H1 (cell line): ENCODE measurements at regions not wholly inside any gene's neighbourhood (a gene's known extent, or its start where the extent isn't known, plus 50 kb on each side); places are given as distances from the start of the nearest gene placed in this dataset.

Source experiments
- CTCF ChIA-PET: fragments of 300-600 bp; sonication (Branson Sonifier 250); formaldehyde crosslinking; loops from one replicate; lab custom pipeline; 2021; ENCODE audit not compliant: partially characterized antibody; lab: Charles Lee
- POLR2A ChIA-PET: fragments of 300-600 bp; sonication (Branson Sonifier 250); formaldehyde crosslinking; loops from one replicate; lab custom pipeline; 2021; ENCODE audit warnings: inconsistent platforms; ENCODE audit not compliant: partially characterized antibody; lab: Charles Lee
- DNase-seq, 2 experiments: peaks; one replicate each; pipeline versions ENCODE4 v3.0.0 to v3.0.0-alpha.2; 2010 to 2022; ENCODE audit warnings: low spot score in 2 of 2, low read depth in 1 of 2, mixed read lengths in 1 of 2
- FAIRE-seq: peaks from 2 replicates; lab custom pipeline; 2011; peaks lifted over from hg19 to GRCh38; lab: Jason Lieb, UNC
- H2AFZ ChIP-seq: 2 replicates; pipeline ENCODE4 v1.8.1; 2012; ENCODE audit warnings: low read length, inconsistent platforms
- H2AK5ac ChIP-seq: 2 replicates; pipeline ENCODE4 v1.6.1; 2013; ENCODE audit warnings: low read depth, low read length
- H2BK120ac ChIP-seq: replicated peaks from 2 replicates; pipeline ENCODE3; 2013; ENCODE audit warnings: low read depth, low read length, inconsistent platforms
- H2BK12ac ChIP-seq: 2 replicates; pipeline ENCODE4 v1.6.1; 2013; ENCODE audit warnings: low read depth, low read length
- H2BK15ac ChIP-seq: 2 replicates; pipeline ENCODE4 v1.6.1; 2013; ENCODE audit warnings: low read length
- H2BK20ac ChIP-seq: 2 replicates; pipeline ENCODE4 v1.6.1; 2013; ENCODE audit warnings: low read length
- H2BK5ac ChIP-seq: 2 replicates; pipeline ENCODE4 v1.6.1; 2013; ENCODE audit warnings: low read depth, low read length
- H3K14ac ChIP-seq: 2 replicates; pipeline ENCODE4 v1.6.1; 2013; ENCODE audit warnings: inconsistent platforms; ENCODE audit not compliant: insufficient read length
- H3K18ac ChIP-seq: 2 replicates; pipeline ENCODE4 v1.6.1; 2013; ENCODE audit warnings: low read length; ENCODE audit errors: extremely low read depth
- H3K23ac ChIP-seq: 2 replicates; pipeline ENCODE4 v1.6.1; 2013; ENCODE audit warnings: inconsistent platforms; ENCODE audit not compliant: insufficient read length
- H3K23me2 ChIP-seq: 2 replicates; pipeline ENCODE4 v1.6.1; 2013; ENCODE audit warnings: low read depth, low read length
- H3K27ac ChIP-seq: 2 replicates; pipeline ENCODE4 v1.6.1; 2011; ENCODE audit warnings: low read depth, low read length, inconsistent platforms
- H3K27me3 ChIP-seq, 4 experiments: replicated peaks in 1 of 4; 1 replicate in 1 of 4; 2 replicates in 3 of 4; pipeline versions ENCODE4 v1.6.1 to v1.8.1; 2011 to 2013; ENCODE audit warnings: low read length in 3 of 4, mild to moderate bottlenecking in 3 of 4, inconsistent platforms in 2 of 4, mixed read lengths in 2 of 4, moderate library complexity in 1 of 4; ENCODE audit not compliant: control insufficient read depth in 3 of 4, insufficient read depth in 3 of 4; ENCODE audit errors: extremely low read depth in 1 of 4
- H3K36me3 ChIP-seq, 4 experiments: 2 replicates each; pipeline versions ENCODE4 v1.6.1 to v1.8.1; 2011 to 2013; ENCODE audit warnings: mild to moderate bottlenecking in 4 of 4, low read length in 3 of 4, moderate library complexity in 2 of 4, control low read depth in 1 of 4, inconsistent platforms in 1 of 4; ENCODE audit not compliant: insufficient read depth in 4 of 4, control insufficient read depth in 2 of 4
- H3K4ac ChIP-seq: replicated peaks from 2 replicates; pipeline ENCODE3; 2013; ENCODE audit warnings: low read length, low read depth, mixed read lengths, inconsistent platforms; ENCODE audit not compliant: insufficient read length
- H3K4me1 ChIP-seq, 4 experiments: replicated peaks in 1 of 4; 1 replicate in 1 of 4; 2 replicates in 3 of 4; pipeline versions ENCODE4 v1.6.1 to v1.8.1; 2011 to 2013; ENCODE audit warnings: low read length in 3 of 4, inconsistent platforms in 2 of 4, mixed read lengths in 1 of 4; ENCODE audit not compliant: insufficient read depth in 4 of 4, control insufficient read depth in 3 of 4
- H3K4me2 ChIP-seq, 2 experiments: 2 replicates each; pipeline versions ENCODE4 v1.6.1 to v1.8.1; 2011 to 2013; ENCODE audit warnings: low read depth in 2 of 2, low read length in 2 of 2, control low read depth in 1 of 2, inconsistent platforms in 1 of 2, mild to moderate bottlenecking in 1 of 2; ENCODE audit not compliant: insufficient read depth in 1 of 2
- H3K4me3 ChIP-seq, 4 experiments: fragments of 200-600, 300-600 bp in 1 of 4; sonication (generic), shearing (Covaris generic), sonication (Bioruptor Twin) in 1 of 4; 2 replicates each; pipeline versions ENCODE4 v1.5.1 to v1.8.1; 2011 to 2016; ENCODE audit warnings: low read length in 4 of 4, low read depth in 3 of 4, control low read depth in 2 of 4, inconsistent platforms in 2 of 4, mild to moderate bottlenecking in 2 of 4, mixed read lengths in 1 of 4, moderate library complexity in 1 of 4; ENCODE audit not compliant: insufficient read depth in 2 of 4; ENCODE audit errors: extremely low read depth in 1 of 4
- H3K56ac ChIP-seq: replicated peaks from 2 replicates; pipeline ENCODE3; 2013; ENCODE audit warnings: low read depth, mild to moderate bottlenecking, mixed read lengths, low read length, inconsistent platforms; ENCODE audit not compliant: insufficient read length
- H3K79me1 ChIP-seq: 2 replicates; pipeline ENCODE4 v1.6.1; 2013; ENCODE audit warnings: low read depth, low read length, control low read depth
- H3K79me2 ChIP-seq, 2 experiments: 2 replicates each; pipeline versions ENCODE4 v1.6.1 to v1.8.1; 2012 to 2013; ENCODE audit warnings: low read length in 2 of 2, mild to moderate bottlenecking in 2 of 2, inconsistent platforms in 1 of 2; ENCODE audit not compliant: insufficient read depth in 2 of 2, control insufficient read depth in 1 of 2
- H3K9ac ChIP-seq, 4 experiments: replicated peaks in 1 of 4; 1 replicate in 1 of 4; 2 replicates in 3 of 4; pipeline versions ENCODE4 v1.6.1 to v1.8.1; 2011 to 2013; ENCODE audit warnings: low read depth in 3 of 4, low read length in 3 of 4, control low read depth in 2 of 4, mild to moderate bottlenecking in 2 of 4, moderate library complexity in 2 of 4, inconsistent platforms in 1 of 4; ENCODE audit errors: extremely low read depth in 1 of 4
- H3K9me3 ChIP-seq, 2 experiments: 2 replicates each; pipeline versions ENCODE4 v1.6.1 to v1.8.1; 2012 to 2013; ENCODE audit warnings: mild to moderate bottlenecking in 2 of 2, moderate library complexity in 2 of 2, control low read depth in 1 of 2, inconsistent platforms in 1 of 2, low read depth in 1 of 2, low read length in 1 of 2, mixed read lengths in 1 of 2; ENCODE audit not compliant: insufficient read depth in 2 of 2
- H4K20me1 ChIP-seq, 2 experiments: replicated peaks in 1 of 2; 2 replicates each; pipeline versions ENCODE3 to v1.8.1; 2011 to 2013; ENCODE audit warnings: inconsistent platforms in 2 of 2, low read length in 2 of 2, mild to moderate bottlenecking in 1 of 2; ENCODE audit not compliant: insufficient read depth in 2 of 2, control insufficient read depth in 1 of 2
- H4K5ac ChIP-seq: 2 replicates; pipeline ENCODE4 v1.6.1; 2013; ENCODE audit warnings: low read length, low read depth, mixed read lengths, inconsistent platforms; ENCODE audit not compliant: insufficient read length
- H4K8ac ChIP-seq: 2 replicates; pipeline ENCODE4 v1.8.0; 2013; ENCODE audit warnings: mild to moderate bottlenecking, moderate library complexity, low read length, inconsistent platforms; ENCODE audit not compliant: insufficient read depth; ENCODE audit errors: extremely low read depth
- H4K91ac ChIP-seq: replicated peaks from 2 replicates; pipeline ENCODE3; 2013; ENCODE audit warnings: low read length, mixed read lengths, inconsistent platforms; ENCODE audit not compliant: insufficient read length
- WGBS, 2 experiments: shearing (Covaris generic) in 1 of 2; methylation state at CpG; one replicate each; pipeline versions ENCODE4 v1.1.6 to v1.1.7; 2013 to 2015; ENCODE audit warnings: low lambda C conversion rate in 2 of 2, mixed read lengths in 2 of 2, inconsistent platforms in 1 of 2, low coverage in 1 of 2, missing lambda C conversion rate in 1 of 2; ENCODE audit not compliant: insufficient replicate concordance in 2 of 2, insufficient coverage in 1 of 2, insufficient read length in 1 of 2; ENCODE audit errors: extremely low coverage in 1 of 2, missing lambda C conversion rate in 1 of 2; 5-methylcytosine and 5-hydroxymethylcytosine counted together
- TF ChIP-seq, protein P1 (sequence below): fragments of 300-600 bp; sonication (generic); IDR thresholded peaks from 2 replicates; pipeline ENCODE4 v1.7.1; 2012; ENCODE audit warnings: low read length, moderate library complexity, mild to moderate bottlenecking, inconsistent platforms; ENCODE audit not compliant: insufficient replicate concordance

DNA sequence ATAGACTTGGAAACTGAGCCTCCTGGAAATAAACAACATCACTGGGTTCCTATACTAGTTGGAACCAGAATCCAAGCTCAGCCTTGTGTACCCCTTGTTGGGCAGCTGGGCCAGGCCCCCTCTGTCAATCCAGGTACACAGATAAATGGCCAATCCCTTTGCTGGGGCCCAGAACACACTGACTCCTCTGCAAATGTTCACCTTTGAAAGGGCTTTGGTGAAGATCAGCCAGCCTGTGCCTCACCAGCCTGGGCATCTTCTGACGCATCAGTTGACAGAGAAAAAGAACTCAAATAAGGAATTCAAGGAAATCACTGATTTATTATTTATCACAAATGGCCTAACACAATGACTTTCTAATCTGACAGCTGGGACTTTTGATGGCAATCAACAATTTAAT lies 1090.2 kb downstream of the BCL11B start:
- DNase-seq (no peak), FAIRE-seq (no peak)
- no peak overlapping the region for H3K56ac ChIP-seq
- H3K14ac ChIP-seq, result no peak overlapping the region
- H2BK5ac ChIP-seq, result no peak overlapping the region
- H3K9me3 ChIP-seq, result no peaks in the 10 kb centered on the region
- ChIA-PET CTCF (interaction anchor here (1.3 kb wide), 1 partner anchor 13 kb away, joined by 3 read pairs; no protein-coding TSS in a partner anchor), POLR2A (no interaction called here)
- no peak overlapping the region for H2BK15ac ChIP-seq
- H3K79me1 ChIP-seq, result no peaks in the 10 kb centered on the region
- H3K79me2 ChIP-seq, result no peaks in the 10 kb centered on the region
- no peak overlapping the region for H2AK5ac ChIP-seq
- H4K91ac ChIP-seq, result no peak overlapping the region
- no peak overlapping the region for H4K5ac ChIP-seq
- no peaks in the 10 kb centered on the region; a peak in 2 of 7 replicates for H3K4me1 ChIP-seq
- H3K27me3 ChIP-seq, result no peaks in the 10 kb centered on the region
- H3K27ac ChIP-seq, result no peak overlapping the region
- 83% methylated on average over 1 of the region's 1 CpG; no CpG with 5 or more reads in 1 of the 2 experiments for WGBS, 2 experiments
- H2BK20ac ChIP-seq, result no peak overlapping the region
- no peaks in the 10 kb centered on the region for H4K20me1 ChIP-seq
- no peak overlapping the region for H4K8ac ChIP-seq
- H3K18ac ChIP-seq, result no peak overlapping the region
- no peak overlapping the region for H2BK120ac ChIP-seq
- H2BK12ac ChIP-seq, result no peak overlapping the region
- no peak overlapping the region for H3K9ac ChIP-seq
- no peak overlapping the region for H3K4me2 ChIP-seq
- H3K23me2 ChIP-seq, result no peaks in the 10 kb centered on the region
- no peaks in the 10 kb centered on the region for H3K36me3 ChIP-seq
- H3K4me3 ChIP-seq, result no peak overlapping the region
- no peak overlapping the region for H2AFZ ChIP-seq
- H3K4ac ChIP-seq, result no peak overlapping the region
- no peak overlapping the region for H3K23ac ChIP-seq
- TF ChIP-seq, protein P1, sequence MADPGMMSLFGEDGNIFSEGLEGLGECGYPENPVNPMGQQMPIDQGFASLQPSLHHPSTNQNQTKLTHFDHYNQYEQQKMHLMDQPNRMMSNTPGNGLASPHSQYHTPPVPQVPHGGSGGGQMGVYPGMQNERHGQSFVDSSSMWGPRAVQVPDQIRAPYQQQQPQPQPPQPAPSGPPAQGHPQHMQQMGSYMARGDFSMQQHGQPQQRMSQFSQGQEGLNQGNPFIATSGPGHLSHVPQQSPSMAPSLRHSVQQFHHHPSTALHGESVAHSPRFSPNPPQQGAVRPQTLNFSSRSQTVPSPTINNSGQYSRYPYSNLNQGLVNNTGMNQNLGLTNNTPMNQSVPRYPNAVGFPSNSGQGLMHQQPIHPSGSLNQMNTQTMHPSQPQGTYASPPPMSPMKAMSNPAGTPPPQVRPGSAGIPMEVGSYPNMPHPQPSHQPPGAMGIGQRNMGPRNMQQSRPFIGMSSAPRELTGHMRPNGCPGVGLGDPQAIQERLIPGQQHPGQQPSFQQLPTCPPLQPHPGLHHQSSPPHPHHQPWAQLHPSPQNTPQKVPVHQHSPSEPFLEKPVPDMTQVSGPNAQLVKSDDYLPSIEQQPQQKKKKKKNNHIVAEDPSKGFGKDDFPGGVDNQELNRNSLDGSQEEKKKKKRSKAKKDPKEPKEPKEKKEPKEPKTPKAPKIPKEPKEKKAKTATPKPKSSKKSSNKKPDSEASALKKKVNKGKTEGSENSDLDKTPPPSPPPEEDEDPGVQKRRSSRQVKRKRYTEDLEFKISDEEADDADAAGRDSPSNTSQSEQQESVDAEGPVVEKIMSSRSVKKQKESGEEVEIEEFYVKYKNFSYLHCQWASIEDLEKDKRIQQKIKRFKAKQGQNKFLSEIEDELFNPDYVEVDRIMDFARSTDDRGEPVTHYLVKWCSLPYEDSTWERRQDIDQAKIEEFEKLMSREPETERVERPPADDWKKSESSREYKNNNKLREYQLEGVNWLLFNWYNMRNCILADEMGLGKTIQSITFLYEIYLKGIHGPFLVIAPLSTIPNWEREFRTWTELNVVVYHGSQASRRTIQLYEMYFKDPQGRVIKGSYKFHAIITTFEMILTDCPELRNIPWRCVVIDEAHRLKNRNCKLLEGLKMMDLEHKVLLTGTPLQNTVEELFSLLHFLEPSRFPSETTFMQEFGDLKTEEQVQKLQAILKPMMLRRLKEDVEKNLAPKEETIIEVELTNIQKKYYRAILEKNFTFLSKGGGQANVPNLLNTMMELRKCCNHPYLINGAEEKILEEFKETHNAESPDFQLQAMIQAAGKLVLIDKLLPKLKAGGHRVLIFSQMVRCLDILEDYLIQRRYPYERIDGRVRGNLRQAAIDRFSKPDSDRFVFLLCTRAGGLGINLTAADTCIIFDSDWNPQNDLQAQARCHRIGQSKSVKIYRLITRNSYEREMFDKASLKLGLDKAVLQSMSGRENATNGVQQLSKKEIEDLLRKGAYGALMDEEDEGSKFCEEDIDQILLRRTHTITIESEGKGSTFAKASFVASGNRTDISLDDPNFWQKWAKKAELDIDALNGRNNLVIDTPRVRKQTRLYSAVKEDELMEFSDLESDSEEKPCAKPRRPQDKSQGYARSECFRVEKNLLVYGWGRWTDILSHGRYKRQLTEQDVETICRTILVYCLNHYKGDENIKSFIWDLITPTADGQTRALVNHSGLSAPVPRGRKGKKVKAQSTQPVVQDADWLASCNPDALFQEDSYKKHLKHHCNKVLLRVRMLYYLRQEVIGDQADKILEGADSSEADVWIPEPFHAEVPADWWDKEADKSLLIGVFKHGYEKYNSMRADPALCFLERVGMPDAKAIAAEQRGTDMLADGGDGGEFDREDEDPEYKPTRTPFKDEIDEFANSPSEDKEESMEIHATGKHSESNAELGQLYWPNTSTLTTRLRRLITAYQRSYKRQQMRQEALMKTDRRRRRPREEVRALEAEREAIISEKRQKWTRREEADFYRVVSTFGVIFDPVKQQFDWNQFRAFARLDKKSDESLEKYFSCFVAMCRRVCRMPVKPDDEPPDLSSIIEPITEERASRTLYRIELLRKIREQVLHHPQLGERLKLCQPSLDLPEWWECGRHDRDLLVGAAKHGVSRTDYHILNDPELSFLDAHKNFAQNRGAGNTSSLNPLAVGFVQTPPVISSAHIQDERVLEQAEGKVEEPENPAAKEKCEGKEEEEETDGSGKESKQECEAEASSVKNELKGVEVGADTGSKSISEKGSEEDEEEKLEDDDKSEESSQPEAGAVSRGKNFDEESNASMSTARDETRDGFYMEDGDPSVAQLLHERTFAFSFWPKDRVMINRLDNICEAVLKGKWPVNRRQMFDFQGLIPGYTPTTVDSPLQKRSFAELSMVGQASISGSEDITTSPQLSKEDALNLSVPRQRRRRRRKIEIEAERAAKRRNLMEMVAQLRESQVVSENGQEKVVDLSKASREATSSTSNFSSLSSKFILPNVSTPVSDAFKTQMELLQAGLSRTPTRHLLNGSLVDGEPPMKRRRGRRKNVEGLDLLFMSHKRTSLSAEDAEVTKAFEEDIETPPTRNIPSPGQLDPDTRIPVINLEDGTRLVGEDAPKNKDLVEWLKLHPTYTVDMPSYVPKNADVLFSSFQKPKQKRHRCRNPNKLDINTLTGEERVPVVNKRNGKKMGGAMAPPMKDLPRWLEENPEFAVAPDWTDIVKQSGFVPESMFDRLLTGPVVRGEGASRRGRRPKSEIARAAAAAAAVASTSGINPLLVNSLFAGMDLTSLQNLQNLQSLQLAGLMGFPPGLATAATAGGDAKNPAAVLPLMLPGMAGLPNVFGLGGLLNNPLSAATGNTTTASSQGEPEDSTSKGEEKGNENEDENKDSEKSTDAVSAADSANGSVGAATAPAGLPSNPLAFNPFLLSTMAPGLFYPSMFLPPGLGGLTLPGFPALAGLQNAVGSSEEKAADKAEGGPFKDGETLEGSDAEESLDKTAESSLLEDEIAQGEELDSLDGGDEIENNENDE, result no peak
